ENCODE measurements at regions not wholly inside any gene's neighbourhood (a gene's known extent, or its start where the extent isn't known, plus 50 kb on each side); places are given as distances from the start of the nearest gene placed in this dataset.
A peak's percentile ranks its signal among the peaks of the same experiment; 100 is the strongest.

GRCh38 chr2:198297350-198297749, 493.0 kb downstream of the PLCL1 start:
- DNase-seq (ENCODE audit: low read depth): no peak
- TF ChIP-seq, protein P1, sequence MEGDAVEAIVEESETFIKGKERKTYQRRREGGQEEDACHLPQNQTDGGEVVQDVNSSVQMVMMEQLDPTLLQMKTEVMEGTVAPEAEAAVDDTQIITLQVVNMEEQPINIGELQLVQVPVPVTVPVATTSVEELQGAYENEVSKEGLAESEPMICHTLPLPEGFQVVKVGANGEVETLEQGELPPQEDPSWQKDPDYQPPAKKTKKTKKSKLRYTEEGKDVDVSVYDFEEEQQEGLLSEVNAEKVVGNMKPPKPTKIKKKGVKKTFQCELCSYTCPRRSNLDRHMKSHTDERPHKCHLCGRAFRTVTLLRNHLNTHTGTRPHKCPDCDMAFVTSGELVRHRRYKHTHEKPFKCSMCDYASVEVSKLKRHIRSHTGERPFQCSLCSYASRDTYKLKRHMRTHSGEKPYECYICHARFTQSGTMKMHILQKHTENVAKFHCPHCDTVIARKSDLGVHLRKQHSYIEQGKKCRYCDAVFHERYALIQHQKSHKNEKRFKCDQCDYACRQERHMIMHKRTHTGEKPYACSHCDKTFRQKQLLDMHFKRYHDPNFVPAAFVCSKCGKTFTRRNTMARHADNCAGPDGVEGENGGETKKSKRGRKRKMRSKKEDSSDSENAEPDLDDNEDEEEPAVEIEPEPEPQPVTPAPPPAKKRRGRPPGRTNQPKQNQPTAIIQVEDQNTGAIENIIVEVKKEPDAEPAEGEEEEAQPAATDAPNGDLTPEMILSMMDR (conservative IDR thresholded peaks at IDR 0.05; ENCODE audit: low read depth, low read length): no peak
- H3K4me3 ChIP-seq (ENCODE audit: low read length): no peak overlapping the region

DNA sequence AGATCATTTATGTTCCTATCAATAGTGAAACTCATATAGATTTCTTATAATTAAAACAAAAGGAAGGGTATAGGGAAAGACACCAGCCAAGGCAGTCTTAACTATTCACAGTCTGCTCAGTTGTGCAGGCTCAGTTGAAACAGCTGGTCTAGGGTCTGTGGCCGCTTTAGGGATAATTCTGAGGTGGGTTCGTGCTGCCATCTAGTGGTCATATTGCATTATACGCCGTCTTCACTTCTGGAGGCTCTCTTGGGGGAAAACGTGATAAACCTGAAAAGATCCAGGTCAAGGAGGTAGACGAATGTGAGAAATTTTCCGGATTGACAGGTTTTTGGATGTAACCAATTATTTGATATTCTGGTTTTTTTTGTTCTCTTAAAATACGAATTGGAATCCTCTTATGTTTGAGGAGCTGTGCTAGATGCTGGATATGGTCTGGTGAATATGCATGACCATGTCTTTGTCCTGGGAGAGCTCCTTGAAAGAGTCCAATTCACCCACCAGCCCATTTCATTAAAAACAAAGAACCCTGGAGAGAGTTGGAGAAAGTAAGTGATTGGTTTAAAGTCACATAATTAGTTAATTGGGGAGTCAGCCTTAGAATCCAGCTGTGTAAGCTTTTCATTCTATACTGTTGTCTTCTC, 492.4 kb downstream of the PLCL1 start:
- DNase-seq (ENCODE audit: low read depth): no peak
- TF ChIP-seq, protein P1 (conservative IDR thresholded peaks at IDR 0.05; ENCODE audit: low read depth, low read length): peak; percentile 68
- H3K4me3 ChIP-seq (ENCODE audit: low read length): no peak overlapping the region

- no peak overlapping the region for H3K4me3 ChIP-seq (ENCODE audit: low read length)
- TF ChIP-seq, protein P1 (conservative IDR thresholded peaks at IDR 0.05; ENCODE audit: low read depth, low read length): no peak
- DNase-seq (ENCODE audit: low read depth): no peak
These were observed 488.9 kb downstream of the PLCL1 start for GRCh38 chr2:198293281-198293680.

- DNase-seq (ENCODE audit: low read depth): no peak
- H3K4me3 ChIP-seq (ENCODE audit: low read length): no peak overlapping the region
- TF ChIP-seq, protein P1 (conservative IDR thresholded peaks at IDR 0.05; ENCODE audit: low read depth, low read length): no peak
These were observed 485.4 kb downstream of the PLCL1 start for GRCh38 chr2:198289811-198290210.

DNA sequence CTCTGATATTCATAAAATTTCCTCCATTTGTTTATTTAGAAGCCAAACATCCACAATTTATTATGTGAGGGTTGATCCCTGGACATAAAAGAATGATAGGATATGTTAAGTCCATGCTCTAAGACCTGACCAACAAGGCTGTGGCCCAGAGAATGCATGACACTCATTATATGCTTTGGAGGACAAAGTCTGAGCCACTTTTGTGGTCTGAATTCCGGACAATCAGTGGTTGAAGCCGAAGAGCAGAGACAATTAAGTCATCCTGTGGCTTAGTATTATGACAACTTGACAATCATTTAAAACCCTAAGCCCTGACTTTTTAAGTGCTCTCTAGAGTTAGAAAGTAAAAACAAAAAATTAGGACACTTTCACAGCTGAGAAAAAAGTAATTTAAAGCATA, 483.3 kb downstream of the PLCL1 start:
- TF ChIP-seq, protein P1 (conservative IDR thresholded peaks at IDR 0.05; ENCODE audit: low read depth, low read length): no peak
- no peak for DNase-seq (ENCODE audit: low read depth)
- no peak overlapping the region for H3K4me3 ChIP-seq (ENCODE audit: low read length)

- H3K4me3 ChIP-seq (ENCODE audit: low read length): no peak overlapping the region
- no peak for DNase-seq (ENCODE audit: low read depth)
- TF ChIP-seq, protein P1 (conservative IDR thresholded peaks at IDR 0.05; ENCODE audit: low read depth, low read length): no peak
These were observed 480.8 kb downstream of the PLCL1 start for GRCh38 chr2:198285216-198285615.

DNA sequence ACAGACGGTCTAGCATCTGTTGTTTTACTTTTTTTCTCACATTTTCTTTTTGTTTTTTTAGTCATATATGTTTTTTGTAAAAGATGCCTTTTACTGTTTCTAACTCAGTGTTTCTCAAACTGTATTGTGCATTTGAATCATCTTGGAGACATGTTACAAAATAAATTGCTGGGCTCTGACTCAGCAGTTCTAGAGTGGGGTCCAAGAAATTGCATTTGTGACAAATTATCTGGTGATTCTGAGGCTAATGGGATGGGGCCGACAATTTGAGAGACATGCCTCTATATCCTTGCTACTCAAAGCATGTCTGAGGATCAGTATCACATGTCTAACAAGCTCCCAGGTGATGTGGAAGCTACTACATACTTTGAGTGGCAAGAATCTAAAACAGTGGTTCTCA, 478.8 kb downstream of the PLCL1 start:
- TF ChIP-seq, protein P1 (conservative IDR thresholded peaks at IDR 0.05; ENCODE audit: low read depth, low read length): no peak
- H3K4me3 ChIP-seq (ENCODE audit: low read length): no peak overlapping the region
- DNase-seq (ENCODE audit: low read depth): no peak

Data from retinal pigment epithelial cell (primary cell).